ENCODE measurements at regions not wholly inside any gene's neighbourhood (a gene's known extent, or its start where the extent isn't known, plus 50 kb on each side); places are given as distances from the start of the nearest gene placed in this dataset.
"Not testable (repeated sequence)": the region's sequence is repeated elsewhere in the genome, so short reads cannot be mapped to it uniquely, and the experiment has no call there.

- no peak for TF ChIP-seq CTCF (IDR thresholded peaks at IDR 0.05; ENCODE audit: insufficient read depth, missing control alignments)
- FAIRE-seq (no peak), DNase-seq (ENCODE audit: insufficient read length, low spot score) (no peak)
Observed at GRCh38 chr1:224819861-224820260, 109.6 kb upstream of the DNAH14 start.

GRCh38 chr1:224820341-224820740 lies 109.1 kb upstream of the DNAH14 start:
- FAIRE-seq: no peak
- TF ChIP-seq CTCF (IDR thresholded peaks at IDR 0.05; ENCODE audit: insufficient read depth, missing control alignments): no peak
- no peak for DNase-seq (ENCODE audit: insufficient read length, low spot score)

- DNase-seq (ENCODE audit: insufficient read length, low spot score); FAIRE-seq: not testable (repeated sequence)
Observed at GRCh38 chr1:224821751-224822150, 107.7 kb upstream of the DNAH14 start.

GRCh38 chr1:224825525-224826000 lies 103.9 kb upstream of the DNAH14 start:
- DNase-seq (ENCODE audit: insufficient read length, low spot score) (no peak), FAIRE-seq (no peak)
- no peak for TF ChIP-seq CTCF (IDR thresholded peaks at IDR 0.05; ENCODE audit: insufficient read depth, missing control alignments)

- FAIRE-seq (no peak), DNase-seq (ENCODE audit: insufficient read length, low spot score) (no peak)
- no peak for TF ChIP-seq CTCF (IDR thresholded peaks at IDR 0.05; ENCODE audit: insufficient read depth, missing control alignments)
Observed at GRCh38 chr1:224828691-224829090, 100.8 kb upstream of the DNAH14 start.

DNA sequence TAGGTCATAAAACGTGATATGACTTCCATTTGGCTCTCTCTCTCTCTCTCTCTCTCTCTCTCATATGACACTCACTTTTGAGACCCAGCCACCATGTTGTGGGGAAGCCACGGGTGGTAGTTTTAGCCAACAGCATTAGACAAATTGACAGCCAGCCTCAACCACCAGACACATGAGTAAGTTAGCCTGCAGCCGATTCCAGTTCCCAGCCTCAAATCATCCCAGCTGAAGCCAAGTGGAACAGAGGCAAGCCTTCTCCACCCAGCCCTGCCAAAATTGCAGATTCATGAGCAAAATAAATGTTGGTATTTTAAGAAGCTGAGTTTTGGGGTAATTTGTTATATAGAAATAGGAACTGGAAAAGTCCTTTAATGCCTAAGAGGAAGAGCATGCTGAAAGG lies 98.0 kb upstream of the DNAH14 start:
- no peak for TF ChIP-seq CTCF (IDR thresholded peaks at IDR 0.05; ENCODE audit: insufficient read depth, missing control alignments)
- FAIRE-seq (no peak), DNase-seq (ENCODE audit: insufficient read length, low spot score) (no peak)

- not testable (repeated sequence) for DNase-seq (ENCODE audit: insufficient read length, low spot score); FAIRE-seq
Observed at GRCh38 chr1:224839648-224840300, 89.7 kb upstream of the DNAH14 start.

DNA sequence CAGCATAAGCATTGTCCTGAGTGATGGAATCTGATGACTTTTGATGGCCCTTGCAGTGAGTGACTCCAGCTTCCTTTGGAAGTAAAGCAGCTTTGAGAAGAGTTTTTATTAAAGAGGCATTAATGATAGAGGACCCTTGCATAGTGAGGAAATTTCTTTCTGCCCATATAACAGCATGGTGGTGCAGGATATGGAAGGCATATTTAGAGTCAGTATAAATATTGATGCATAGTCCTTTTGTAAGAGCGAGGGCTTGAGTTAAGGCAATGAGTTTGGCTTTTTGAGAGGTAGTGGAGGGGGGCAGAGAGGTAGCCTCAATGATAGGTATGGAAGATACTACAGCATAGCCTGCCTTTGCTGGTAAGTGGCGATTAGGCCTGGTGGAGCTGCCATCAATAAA lies 87.7 kb upstream of the DNAH14 start:
- not testable (repeated sequence) for FAIRE-seq; DNase-seq (ENCODE audit: insufficient read length, low spot score)

Data from D721Med (cell line).